COR-L47 (cell line): ENCODE measurements at regions not wholly inside any gene's neighbourhood (a gene's known extent, or its start where the extent isn't known, plus 50 kb on each side); places are given as distances from the start of the nearest gene placed in this dataset.

Experiments used
- DNase-seq: peaks from one replicate; lab custom pipeline; 2025; lab: John Stamatoyannopoulos, UW

- DNase-seq, result no peak
Observed at GRCh38 chr22:22076361-22076760, 93.8 kb upstream of the TOP3B start.

- DNase-seq, result no peak
Observed at GRCh38 chr22:22075382-22076163, 93.0 kb upstream of the TOP3B start.

GRCh38 chr22:22074634-22075381, 92.2 kb upstream of the TOP3B start:
- DNase-seq, result no peak

DNA sequence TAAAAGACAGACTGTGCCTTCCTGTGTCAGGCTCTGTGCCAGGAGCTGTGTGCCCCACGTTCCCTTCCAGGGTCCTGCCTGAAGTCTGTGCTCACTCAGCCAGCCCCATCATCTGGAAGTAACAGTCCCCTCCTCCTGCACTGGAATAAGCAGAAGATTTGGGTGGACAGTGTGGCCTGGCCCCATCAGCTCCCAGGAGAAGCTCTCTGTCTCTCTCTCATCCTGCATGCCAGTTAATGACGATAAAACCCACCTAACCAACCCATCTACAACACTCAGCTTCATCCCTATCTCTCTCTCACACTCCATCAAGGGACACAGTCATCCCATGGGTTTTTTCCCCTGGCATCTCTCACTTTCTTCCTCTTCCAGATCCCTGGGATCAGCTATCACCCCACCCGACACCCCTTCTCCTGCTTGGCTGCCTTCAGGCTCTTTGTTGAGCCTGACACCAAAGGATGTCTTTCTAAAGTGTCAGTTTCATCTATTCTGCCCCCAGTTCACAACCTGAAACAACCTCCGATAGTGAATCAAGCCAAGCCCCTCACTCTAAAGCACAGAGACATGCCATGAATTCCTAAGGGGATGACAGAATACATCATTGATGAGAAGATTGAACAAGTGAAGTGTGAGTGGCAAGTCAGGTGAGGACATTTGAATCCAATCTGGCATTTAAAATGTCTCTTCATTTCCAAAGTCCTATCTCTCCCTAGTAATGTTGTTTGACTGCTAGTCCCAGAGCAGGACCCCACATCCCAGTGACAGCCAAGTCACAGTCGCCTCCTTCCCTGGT, 91.4 kb upstream of the TOP3B start:
- no peak for DNase-seq

DNA sequence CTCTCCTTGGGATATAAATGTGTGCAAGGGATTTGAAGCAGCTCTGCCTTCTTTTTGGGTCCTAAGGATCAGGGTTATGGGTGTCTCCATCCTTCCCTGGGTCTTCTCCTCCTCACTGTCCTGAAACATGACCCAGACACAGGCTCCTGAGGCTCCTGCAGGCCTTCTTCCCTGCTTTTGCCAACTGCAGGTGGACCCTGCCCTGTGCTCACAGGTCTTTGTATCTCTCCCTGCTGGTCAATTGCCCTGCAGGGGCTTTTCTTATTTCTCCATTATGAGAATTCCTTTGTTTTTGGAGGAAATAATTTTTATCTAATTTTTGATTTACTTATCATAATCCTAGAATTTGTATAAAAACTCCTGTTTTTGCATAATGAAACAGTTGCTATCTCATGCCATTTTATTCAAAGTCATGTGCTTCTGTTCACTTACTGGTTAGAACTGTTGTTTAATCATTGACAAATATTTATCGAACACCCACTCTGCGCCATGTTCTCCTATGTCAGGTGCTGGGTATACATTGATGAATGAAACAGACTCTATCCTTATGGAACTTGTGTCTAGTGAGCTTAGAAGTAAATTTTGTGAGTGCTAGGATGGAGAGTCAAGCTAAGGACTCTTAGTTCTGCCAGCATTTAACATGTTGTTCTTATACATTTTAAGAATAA, 89.7 kb upstream of the TOP3B start:
- DNase-seq, result no peak

DNA sequence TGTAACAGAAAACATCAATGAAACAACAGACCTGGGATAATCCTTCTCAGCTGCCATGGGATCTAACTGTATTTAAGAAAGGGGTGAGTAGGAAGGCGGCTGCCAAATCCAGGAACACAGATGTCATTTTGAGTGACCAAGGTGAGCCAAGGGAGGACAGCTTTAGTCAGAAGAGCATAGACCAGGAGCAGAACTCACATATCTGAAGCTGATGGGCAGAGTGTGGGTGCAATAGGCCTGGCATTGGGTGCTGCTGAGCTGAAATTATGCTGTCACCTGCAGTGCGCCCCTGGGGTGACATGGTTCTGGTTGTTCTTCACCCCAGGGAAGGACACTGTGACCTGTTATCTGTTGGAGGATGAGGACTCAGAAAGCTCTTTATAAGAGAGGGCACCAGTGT, 88.9 kb upstream of the TOP3B start:
- DNase-seq, result no peak

- no peak for DNase-seq
Observed at GRCh38 chr22:22070371-22070824, 87.8 kb upstream of the TOP3B start.

GRCh38 chr22:22069450-22070370, 87.1 kb upstream of the TOP3B start:
- no peak for DNase-seq

GRCh38 chr22:22068657-22069056, 86.1 kb upstream of the TOP3B start:
- no peak for DNase-seq

DNA sequence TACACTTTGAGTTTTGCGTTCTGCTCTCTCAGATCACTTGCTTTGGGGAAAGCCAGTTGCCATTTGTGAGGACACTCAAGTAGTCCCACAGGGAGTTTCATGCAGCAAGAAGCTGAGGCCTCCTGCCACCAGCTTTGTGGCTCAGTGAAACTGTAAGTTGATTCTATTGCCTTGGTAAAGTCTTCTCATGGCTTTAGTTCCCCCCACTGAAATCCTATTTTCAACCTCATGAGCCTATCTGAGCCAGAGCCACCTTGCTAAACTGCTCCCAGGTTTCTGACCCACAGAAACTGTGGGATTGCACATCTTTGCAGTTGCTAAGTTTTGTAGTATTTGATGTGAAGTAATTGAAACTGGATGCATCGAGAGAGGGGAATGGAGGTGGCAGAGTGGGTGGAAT, 85.4 kb upstream of the TOP3B start:
- DNase-seq, result no peak

DNA sequence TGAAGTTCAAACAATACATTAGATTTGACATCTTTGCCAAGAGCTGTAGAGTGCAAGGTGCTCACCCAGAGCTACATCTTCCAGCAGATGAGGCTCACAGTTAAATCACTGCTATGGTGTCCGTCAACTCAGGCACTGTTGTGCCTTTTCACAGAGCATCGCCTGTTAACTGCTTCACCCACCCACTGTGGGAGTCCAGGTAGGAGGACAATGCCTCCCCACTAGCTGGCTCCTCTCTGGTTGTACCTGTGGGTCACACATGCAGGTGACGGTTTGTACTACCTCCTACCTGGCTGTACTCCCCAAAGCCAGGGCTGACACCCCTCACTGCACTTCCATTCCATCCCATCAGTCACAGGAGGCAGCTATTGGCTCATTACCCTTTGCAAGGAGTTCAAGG, 84.6 kb upstream of the TOP3B start:
- no peak for DNase-seq

DNA sequence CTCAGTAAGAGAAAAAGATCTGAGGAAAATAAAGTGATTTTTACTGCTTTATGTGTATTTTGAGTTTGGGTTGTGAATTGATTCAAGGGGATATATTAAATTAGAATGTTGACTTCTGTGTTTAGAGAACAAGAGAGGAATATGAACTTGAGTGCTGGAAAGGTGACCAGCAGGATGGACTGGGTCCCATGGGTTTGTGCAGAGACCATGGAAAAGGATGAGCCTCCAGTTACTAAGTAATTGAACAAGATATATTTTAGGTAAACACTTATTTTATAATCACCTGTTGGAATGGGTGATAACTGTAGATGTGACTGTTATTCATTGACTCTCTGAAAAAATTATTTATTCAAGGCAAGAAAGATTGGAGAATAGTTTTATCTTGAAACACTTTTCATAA, 82.0 kb upstream of the TOP3B start:
- no peak for DNase-seq

GRCh38 chr22:22062306-22062793, 79.8 kb upstream of the TOP3B start:
- no peak for DNase-seq

DNA sequence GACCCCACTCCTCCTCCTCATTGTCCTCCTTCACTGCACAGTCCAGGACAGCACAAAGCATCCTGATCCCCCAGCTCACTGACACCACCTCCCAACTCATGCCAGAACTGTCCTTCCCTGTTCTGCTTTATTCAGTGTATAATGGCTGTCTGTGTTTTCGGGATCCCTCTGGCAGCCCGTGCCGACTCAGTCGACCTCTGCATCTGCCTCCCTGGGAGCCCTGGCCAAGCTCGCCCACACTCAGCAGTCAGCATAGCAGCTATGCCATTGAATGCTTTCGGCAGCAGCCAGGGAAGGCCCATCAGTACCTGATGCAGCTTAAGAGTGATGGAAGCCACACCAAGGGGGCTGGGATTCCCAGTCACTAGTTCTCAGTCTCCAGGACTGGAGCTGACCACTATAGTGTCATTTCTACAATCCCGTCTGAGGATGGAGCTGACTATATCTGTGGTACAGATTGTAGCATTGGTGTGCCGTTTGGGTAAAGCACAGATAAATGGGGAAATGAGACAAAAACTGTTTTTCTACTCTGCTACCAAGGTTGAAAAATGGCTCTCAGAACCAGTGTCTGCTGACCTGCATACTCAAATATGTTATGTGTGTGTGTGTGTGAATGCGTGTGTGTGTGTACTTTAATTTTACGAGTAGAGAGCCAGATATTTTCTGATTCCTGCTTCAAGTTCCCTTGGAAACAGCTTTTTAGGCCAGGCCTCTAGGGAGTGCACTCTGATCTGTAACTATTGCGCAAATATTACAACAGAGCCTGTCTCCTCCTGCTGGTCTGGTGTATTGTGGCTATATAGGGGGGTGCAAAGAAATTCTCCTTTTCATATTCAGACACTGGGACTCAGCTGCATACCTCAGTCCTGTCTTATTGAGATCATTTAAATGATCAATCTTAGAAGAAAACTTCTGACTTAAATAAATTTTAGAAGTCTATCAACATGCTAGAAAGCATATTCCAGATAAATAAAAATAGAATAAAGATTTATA, 78.8 kb upstream of the TOP3B start:
- peak; percentile 6 for DNase-seq

DNA sequence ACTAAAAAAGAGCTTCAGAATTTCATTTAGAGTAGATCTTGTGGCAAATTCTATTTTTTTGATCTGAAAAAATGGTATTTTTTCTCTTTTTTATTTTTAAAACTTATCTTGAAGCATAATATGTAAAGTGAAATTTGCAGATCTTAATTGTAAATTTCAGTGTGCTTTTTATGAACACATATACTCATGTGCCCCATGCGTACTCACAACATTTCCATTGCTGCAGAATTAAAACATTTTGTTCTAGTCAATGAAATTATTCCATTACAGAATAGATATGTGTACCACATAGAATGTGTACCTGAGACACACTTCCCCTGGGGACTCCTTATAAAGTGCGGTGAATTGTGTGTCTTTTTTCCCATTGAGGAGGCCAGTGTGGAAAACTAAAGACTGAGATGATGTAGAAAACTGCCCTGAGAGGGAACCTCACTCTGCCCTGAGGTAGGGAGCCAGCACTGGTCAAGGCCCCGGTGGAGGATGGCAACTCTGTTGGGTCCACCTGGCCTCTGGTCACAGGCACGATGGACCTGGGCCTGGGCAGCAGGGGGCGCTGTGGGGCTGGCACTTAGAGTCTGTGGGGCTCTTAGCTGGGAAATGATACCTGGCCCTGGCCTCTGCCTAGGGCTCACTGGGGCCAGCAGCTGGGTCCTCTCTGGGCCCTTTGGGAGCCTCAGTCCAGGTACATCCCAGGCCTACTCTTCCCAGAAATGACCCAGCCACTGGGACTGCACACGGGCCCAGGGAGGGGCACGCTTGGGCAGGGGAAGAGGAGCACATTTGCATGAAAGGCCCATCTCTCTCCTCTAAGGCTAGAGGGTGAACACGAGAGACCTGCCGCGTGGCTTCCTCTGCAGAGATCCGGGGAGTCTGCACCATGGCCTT, 77.9 kb upstream of the TOP3B start:
- peak; percentile 17 for DNase-seq

DNA sequence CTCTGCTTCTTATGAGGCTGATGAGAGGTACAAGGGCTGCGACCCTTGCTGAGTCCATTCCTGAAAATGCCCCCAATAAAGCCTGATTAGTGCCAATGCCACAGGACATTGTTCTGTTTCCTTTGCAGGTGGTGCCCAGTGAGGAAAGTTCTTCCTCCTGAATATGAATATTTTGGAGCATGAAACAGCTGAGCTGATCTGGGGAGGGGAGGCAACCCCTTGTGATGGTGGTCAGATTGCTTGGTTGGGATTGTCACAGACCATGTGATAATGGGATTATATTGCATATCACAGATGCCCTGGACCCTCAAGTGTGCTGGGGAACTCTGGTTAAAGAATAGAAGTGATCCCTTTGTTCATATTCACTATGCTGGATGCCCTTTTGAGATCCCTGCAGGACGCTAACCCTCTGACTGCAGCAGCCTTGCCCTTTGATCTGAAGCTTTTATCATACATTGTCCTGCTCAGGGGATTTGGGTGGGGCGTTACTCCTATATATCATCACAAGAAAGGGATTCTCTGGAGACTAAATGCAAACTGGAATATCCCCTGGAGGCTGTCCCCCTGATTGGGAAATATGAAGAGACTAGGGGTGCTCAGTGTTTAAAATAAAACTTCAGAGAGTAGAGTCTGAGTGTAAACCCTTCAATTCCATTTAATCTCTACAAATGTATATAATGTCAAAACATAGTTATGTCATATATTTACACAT, 76.9 kb upstream of the TOP3B start:
- no peak for DNase-seq

- DNase-seq, result no peak
Observed at GRCh38 chr22:22058633-22059290, 76.2 kb upstream of the TOP3B start.
